ENCODE measurements at regions not wholly inside any gene's neighbourhood (a gene's known extent, or its start where the extent isn't known, plus 50 kb on each side); places are given as distances from the start of the nearest gene placed in this dataset.
A peak's percentile ranks its signal among the peaks of the same experiment; 100 is the strongest.

DNA sequence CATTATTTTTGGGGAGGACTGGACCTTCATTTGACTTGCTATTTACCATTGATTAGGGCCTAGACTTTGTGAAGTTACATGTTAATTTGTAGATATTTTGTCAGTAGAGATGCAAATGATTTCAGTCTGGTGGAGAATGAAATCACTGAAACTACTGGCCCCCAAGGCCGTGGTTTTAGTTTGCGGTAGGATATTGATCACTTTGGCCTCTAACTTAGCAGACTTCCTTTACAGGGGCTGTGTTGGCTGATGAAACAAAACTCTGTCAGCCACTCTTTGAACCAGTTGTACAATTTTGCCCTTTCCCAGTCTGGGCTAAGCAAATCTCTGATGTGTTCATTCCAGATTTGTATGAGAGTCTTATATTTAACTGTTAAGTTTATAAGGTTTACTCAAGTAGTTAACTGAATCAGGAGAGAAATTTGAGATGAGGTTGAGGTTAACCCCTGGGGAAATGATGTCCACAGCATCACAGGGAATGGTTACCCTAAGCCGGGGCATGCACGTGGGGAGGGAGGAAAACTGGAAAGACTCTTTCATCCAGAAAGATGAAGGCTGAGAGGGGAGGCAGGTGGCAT is 105.7 kb upstream of the INSIG1 start:
- TF ChIP-seq, protein P1, sequence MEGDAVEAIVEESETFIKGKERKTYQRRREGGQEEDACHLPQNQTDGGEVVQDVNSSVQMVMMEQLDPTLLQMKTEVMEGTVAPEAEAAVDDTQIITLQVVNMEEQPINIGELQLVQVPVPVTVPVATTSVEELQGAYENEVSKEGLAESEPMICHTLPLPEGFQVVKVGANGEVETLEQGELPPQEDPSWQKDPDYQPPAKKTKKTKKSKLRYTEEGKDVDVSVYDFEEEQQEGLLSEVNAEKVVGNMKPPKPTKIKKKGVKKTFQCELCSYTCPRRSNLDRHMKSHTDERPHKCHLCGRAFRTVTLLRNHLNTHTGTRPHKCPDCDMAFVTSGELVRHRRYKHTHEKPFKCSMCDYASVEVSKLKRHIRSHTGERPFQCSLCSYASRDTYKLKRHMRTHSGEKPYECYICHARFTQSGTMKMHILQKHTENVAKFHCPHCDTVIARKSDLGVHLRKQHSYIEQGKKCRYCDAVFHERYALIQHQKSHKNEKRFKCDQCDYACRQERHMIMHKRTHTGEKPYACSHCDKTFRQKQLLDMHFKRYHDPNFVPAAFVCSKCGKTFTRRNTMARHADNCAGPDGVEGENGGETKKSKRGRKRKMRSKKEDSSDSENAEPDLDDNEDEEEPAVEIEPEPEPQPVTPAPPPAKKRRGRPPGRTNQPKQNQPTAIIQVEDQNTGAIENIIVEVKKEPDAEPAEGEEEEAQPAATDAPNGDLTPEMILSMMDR (IDR thresholded peaks at IDR 0.05; ENCODE audit: insufficient read depth, low read depth, low read length, missing control alignments) = no peak
- peak; percentile 64 for DNase-seq (ENCODE audit: low read depth)

DNA sequence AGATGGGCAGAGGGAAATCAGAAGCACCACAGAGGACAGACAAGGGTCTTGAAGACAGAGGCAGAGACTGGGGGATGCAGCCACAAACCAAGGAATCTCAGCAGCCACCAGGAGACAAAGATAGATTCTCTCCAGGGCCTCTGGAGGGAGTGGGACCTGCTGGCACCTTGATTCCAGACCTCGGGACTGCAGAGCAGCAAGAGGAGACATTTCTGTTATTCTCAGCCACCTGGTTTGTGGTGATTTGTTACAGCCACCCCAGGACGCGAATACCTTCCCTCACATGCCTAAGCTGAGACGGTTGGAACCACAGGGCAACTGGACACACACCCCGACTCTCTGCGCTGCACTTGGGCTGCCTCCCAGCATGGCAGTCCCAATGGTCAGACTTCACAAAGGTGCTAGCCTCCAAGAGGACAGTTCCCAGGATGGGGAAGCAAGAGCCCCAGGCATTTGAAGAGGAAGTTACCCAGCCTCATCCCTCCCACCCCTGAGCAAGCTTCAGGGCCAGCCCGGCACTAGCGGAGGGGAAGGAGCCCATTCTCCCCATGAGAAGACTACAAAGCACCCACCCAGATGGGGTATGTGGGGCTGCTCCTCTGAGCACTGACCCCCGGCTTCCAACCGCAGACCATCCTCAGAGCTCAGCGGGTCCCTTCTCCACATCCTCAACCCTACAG is 104.6 kb upstream of the INSIG1 start:
- no peak for DNase-seq (ENCODE audit: low read depth)
- H3K4me3 ChIP-seq (ENCODE audit: low read depth, low read length) = no peak overlapping the region
- TF ChIP-seq, protein P1 (IDR thresholded peaks at IDR 0.05; ENCODE audit: insufficient read depth, low read depth, low read length, missing control alignments) = no peak

More for the DNA sequence above, 105.7 kb upstream of the INSIG1 start:
- H3K4me3 ChIP-seq (ENCODE audit: low read depth, low read length) = no peak overlapping the region

DNA sequence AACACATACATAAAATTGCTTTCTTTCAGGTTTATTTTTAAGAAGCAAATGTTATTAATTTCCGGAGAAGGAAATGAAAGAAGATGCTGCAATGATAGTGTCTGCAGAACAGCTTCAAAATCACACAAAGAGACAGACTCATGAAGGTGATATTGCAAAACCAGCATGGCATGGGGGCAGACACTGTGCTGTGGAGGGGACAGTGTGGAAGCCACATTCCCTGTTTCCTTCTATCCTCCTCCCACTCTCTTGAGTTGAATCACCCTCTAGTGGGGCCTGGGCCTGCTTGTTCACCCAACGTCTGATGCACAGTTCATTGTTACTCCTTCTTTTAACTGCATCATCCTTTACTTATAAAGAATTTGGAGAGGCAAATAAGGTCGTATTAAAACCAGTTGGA is 104.0 kb upstream of the INSIG1 start:
- TF ChIP-seq, protein P1 (IDR thresholded peaks at IDR 0.05; ENCODE audit: insufficient read depth, low read depth, low read length, missing control alignments) = no peak
- no peak for DNase-seq (ENCODE audit: low read depth)
- no peak overlapping the region for H3K4me3 ChIP-seq (ENCODE audit: low read depth, low read length)

DNA sequence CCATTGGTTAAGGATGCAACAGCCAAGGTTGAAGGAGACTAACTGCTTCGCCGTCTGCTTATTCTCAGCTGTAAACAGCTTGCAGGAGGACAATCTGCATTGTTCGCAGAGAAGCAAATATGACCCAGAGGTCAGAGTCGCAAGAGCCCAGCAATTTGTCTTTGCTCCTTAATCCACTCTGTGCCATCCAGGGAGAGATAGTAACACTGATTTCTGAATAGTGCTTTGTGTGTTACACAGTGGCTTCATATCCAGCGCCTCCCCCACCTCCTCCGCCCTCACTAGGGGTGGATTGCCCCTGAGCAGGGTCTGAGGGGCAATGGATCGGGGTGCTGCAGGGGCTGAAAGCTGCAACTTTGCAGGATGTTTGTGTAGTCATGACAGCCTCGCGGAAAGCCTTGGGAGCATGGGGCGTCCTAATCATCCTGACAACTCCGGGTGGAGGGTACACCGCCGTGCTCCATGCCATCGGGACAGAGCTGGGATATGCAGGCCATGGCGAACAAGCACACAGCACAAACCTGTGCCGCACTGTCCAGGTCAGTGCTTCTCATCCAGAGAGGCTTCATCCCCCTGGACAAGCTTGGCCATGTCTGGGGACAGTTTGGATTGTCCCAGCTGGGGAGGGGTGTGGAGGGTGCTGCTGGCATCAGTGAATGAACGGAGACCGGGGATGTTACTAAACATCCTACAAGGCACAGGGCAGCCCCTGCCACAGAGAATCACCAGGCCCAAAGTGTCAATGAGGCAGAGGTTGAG is 103.1 kb upstream of the INSIG1 start:
- H3K4me3 ChIP-seq (ENCODE audit: low read depth, low read length) = no peak overlapping the region
- TF ChIP-seq, protein P1 (IDR thresholded peaks at IDR 0.05; ENCODE audit: insufficient read depth, low read depth, low read length, missing control alignments) = no peak
- no peak for DNase-seq (ENCODE audit: low read depth)

DNA sequence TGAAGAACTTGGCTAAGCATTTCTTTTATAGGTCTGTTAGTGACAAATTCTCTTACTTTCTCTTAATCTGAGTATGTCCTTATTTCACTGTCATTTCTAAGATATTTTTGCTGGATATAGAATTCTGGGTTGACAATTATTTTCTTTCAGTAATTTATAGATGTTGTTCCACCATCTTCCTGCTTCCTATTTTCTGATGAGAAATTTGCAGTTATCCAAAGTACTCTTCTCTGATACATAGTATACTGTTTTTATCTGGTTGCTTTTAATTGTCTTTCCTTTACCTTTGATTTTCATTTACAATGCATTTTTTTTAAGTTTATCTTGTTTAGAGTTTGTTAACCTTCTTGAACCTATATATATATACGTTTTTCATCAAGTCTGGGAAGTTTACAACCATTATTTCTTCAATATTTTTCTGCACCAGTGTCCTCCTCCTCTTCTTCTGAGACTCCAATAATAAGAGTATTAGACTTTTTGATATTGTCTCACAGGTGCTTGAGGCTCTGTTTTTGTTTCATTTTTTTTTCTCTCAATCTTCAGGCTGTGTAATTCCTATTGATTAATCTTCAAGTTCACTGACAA is 101.6 kb upstream of the INSIG1 start:
- no peak overlapping the region for H3K4me3 ChIP-seq (ENCODE audit: low read depth, low read length)
- TF ChIP-seq, protein P1 (IDR thresholded peaks at IDR 0.05; ENCODE audit: insufficient read depth, low read depth, low read length, missing control alignments) = no peak
- no peak for DNase-seq (ENCODE audit: low read depth)

DNA sequence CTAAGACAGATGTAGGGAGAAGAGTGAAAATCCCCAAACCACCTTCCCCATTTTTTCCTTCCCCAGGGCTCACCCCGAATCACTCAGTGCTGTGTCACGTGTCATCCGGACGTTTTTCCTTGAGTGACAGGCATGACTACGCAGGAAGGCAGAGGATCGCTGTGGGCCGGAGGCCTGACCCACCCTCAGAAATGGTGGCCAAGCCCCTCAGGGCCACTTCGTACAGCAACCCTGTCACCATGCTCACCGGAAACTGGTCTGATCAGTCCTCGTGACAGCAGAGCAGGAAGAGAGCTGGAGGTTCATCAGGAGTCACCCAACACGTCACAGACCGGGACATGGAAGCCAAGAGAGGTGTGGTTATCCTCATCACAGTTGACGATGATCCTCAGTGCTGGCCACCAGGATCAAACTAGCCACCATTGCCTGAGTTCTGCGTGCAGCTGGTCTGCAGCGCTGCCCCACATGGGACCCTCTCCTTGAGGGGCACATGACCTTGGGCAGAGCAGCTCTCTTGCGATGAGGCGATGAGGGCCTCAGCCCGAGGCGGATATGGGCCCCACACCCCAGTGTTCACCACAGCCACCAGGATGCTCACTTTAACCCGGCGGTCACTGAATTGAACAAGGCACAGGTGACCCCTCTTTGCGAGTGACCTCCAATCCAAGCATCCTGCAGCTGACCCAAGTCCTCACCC is 99.3 kb upstream of the INSIG1 start:
- DNase-seq (ENCODE audit: low read depth) = peak; percentile 44
- H3K4me3 ChIP-seq (ENCODE audit: low read depth, low read length) = peak overlapping the region; percentile 40
- TF ChIP-seq, protein P1 (IDR thresholded peaks at IDR 0.05; ENCODE audit: insufficient read depth, low read depth, low read length, missing control alignments) = no peak

Data from GM12865 (cell line).